ENCODE measurements at regions not wholly inside any gene's neighbourhood (a gene's known extent, or its start where the extent isn't known, plus 50 kb on each side); places are given as distances from the start of the nearest gene placed in this dataset.

- no peak for TF ChIP-seq CTCF (conservative IDR thresholded peaks at IDR 0.05)
- TF ChIP-seq ZFX (IDR thresholded peaks at IDR 0.05) = no peak
Observed at GRCh38 chr19:34306824-34307223, 52.5 kb downstream of the GARRE1 start.

Measured in C4-2B (cell line).